ENCODE measurements at regions not wholly inside any gene's neighbourhood (a gene's known extent, or its start where the extent isn't known, plus 50 kb on each side); places are given as distances from the start of the nearest gene placed in this dataset.

GRCh38 chr10:42419789-42420188 lies 218.6 kb downstream of the ZNF33B start:
- Histone ChIP-seq H3K27ac (ENCODE audit: low read length in 2 of 2) (no peak overlapping the region), H4K20me1 (ENCODE audit: control insufficient read depth, insufficient read depth, low read length, poor library complexity, severe bottlenecking) (no peaks in the 10 kb centered on the region), H2AFZ (ENCODE audit: insufficient read depth, low read depth, low read length, poor library complexity, severe bottlenecking) (no peak overlapping the region), H3K4me2 (replicated peaks; ENCODE audit: low read depth, low read length, poor library complexity, severe bottlenecking) (no peak overlapping the region), H3K9ac (ENCODE audit: low read length) (no peak overlapping the region), H3K27me3 (replicated peaks in 1 of 4; ENCODE audit: control extremely low read depth in 1 of 4, control insufficient read depth in 3 of 4, insufficient read depth in 4 of 4, low read length in 3 of 4) (no peaks in the 10 kb centered on the region), H3K9me3 (ENCODE audit: control extremely low read depth in 1 of 3, control insufficient read depth in 2 of 3, insufficient read depth in 1 of 3, low read length in 2 of 3) (peaks cover 0 to 18% (median 0%) of the 10 kb centered on the region in 3 donors), H3K4me3 (ENCODE audit: control extremely low read depth in 1 of 5, extremely low read depth in 1 of 5, insufficient read depth in 1 of 5, low read depth in 2 of 5, low read length in 4 of 5) (no peak overlapping the region), H3K4me1 (ENCODE audit: control insufficient read depth in 2 of 2, insufficient read depth in 2 of 2, low read length in 2 of 2) (no peaks in the 10 kb centered on the region), H3K36me3 (replicated peaks in 1 of 2; ENCODE audit: control extremely low read depth in 1 of 2, control insufficient read depth in 1 of 2, extremely low read depth in 1 of 2, insufficient read depth in 2 of 2, low read length in 1 of 2) (no peaks in the 10 kb centered on the region), H3K79me2 (ENCODE audit: control insufficient read depth, insufficient read depth, low read length) (no peaks in the 10 kb centered on the region)
- H3K27me3 Mint-ChIP-seq, result peaks cover 5% of the 10 kb centered on the region
- ATAC-seq (ENCODE audit: low read depth), result no peak
- H3K4me1 Mint-ChIP-seq, result no peaks in the 10 kb centered on the region
- H3K4me3 Mint-ChIP-seq, result no peak overlapping the region
- no peak for TF ChIP-seq EZH2 (IDR thresholded peaks at IDR 0.05; ENCODE audit: borderline replicate concordance, insufficient read depth, low read depth, low read length, poor library complexity, severe bottlenecking)
- TF ChIP-seq, protein P1, sequence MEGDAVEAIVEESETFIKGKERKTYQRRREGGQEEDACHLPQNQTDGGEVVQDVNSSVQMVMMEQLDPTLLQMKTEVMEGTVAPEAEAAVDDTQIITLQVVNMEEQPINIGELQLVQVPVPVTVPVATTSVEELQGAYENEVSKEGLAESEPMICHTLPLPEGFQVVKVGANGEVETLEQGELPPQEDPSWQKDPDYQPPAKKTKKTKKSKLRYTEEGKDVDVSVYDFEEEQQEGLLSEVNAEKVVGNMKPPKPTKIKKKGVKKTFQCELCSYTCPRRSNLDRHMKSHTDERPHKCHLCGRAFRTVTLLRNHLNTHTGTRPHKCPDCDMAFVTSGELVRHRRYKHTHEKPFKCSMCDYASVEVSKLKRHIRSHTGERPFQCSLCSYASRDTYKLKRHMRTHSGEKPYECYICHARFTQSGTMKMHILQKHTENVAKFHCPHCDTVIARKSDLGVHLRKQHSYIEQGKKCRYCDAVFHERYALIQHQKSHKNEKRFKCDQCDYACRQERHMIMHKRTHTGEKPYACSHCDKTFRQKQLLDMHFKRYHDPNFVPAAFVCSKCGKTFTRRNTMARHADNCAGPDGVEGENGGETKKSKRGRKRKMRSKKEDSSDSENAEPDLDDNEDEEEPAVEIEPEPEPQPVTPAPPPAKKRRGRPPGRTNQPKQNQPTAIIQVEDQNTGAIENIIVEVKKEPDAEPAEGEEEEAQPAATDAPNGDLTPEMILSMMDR (IDR thresholded peaks at IDR 0.05), result no peak
- H3K9me3 Mint-ChIP-seq (ENCODE audit: insufficient read depth), result peaks cover 3% of the 10 kb centered on the region
- H3K27ac Mint-ChIP-seq, result no peak overlapping the region
- DNase-seq, result no peak
- 0% methylated on average over 1 of the region's 2 CpGs for WGBS (ENCODE audit: insufficient coverage)
- ChIA-PET POLR2A (no interaction called here), CTCF (no interaction called here)
- intact Hi-C loops (cut with micrococcal nuclease), result no loop called here

- no peaks in the 10 kb centered on the region for H4K20me1 ChIP-seq (ENCODE audit: control insufficient read depth, insufficient read depth, low read length, poor library complexity, severe bottlenecking)
- H3K4me3 Mint-ChIP-seq, result no peak overlapping the region
Observed at GRCh38 chr10:42380926-42381547, 257.3 kb downstream of the ZNF33B start.

More at GRCh38 chr10:42380926-42381547, 257.3 kb downstream of the ZNF33B start:
- CTCF ChIA-PET, result no interaction called here
- no peak for ATAC-seq (ENCODE audit: low read depth)
- Histone ChIP-seq H3K4me2 (replicated peaks; ENCODE audit: low read depth, low read length, poor library complexity, severe bottlenecking) (no peak overlapping the region), H3K27me3 (replicated peaks in 1 of 4; ENCODE audit: control extremely low read depth in 1 of 4, control insufficient read depth in 3 of 4, insufficient read depth in 4 of 4, low read length in 3 of 4) (no peaks in the 10 kb centered on the region), H3K9me3 (ENCODE audit: control extremely low read depth in 1 of 3, control insufficient read depth in 2 of 3, insufficient read depth in 1 of 3, low read length in 2 of 3) (peaks cover 0 to 10% (median 0%) of the 10 kb centered on the region in 3 donors), H3K79me2 (ENCODE audit: control insufficient read depth, insufficient read depth, low read length) (no peaks in the 10 kb centered on the region), H3K36me3 (replicated peaks in 1 of 2; ENCODE audit: control extremely low read depth in 1 of 2, control insufficient read depth in 1 of 2, extremely low read depth in 1 of 2, insufficient read depth in 2 of 2, low read length in 1 of 2) (no peaks in the 10 kb centered on the region), H3K4me1 (ENCODE audit: control insufficient read depth in 2 of 2, insufficient read depth in 2 of 2, low read length in 2 of 2) (no peaks in the 10 kb centered on the region), H3K27ac (ENCODE audit: low read length in 2 of 2) (no peak overlapping the region), H2AFZ (ENCODE audit: insufficient read depth, low read depth, low read length, poor library complexity, severe bottlenecking) (no peak overlapping the region), H3K9ac (ENCODE audit: low read length) (no peak overlapping the region), H3K4me3 (ENCODE audit: control extremely low read depth in 1 of 5, extremely low read depth in 1 of 5, insufficient read depth in 1 of 5, low read depth in 2 of 5, low read length in 4 of 5) (no peak overlapping the region)
- H3K9me3 Mint-ChIP-seq (ENCODE audit: insufficient read depth), result no peaks in the 10 kb centered on the region
- no peak for DNase-seq
- no peaks in the 10 kb centered on the region for H3K4me1 Mint-ChIP-seq
- intact Hi-C loops (cut with micrococcal nuclease), result no loop called here
- no peak overlapping the region for H3K27ac Mint-ChIP-seq
- POLR2A ChIA-PET, result no interaction called here
- no peak for TF ChIP-seq EZH2 (IDR thresholded peaks at IDR 0.05; ENCODE audit: borderline replicate concordance, insufficient read depth, low read depth, low read length, poor library complexity, severe bottlenecking)
- TF ChIP-seq, protein P1 (IDR thresholded peaks at IDR 0.05), result no peak
- H3K27me3 Mint-ChIP-seq, result no peaks in the 10 kb centered on the region
- WGBS (ENCODE audit: insufficient coverage), result 70% methylated on average over 2 of the region's 7 CpGs

Data from B cell (primary cell).